OCI-LY3 (cell line): ENCODE measurements at regions not wholly inside any gene's neighbourhood (a gene's known extent, or its start where the extent isn't known, plus 50 kb on each side); places are given as distances from the start of the nearest gene placed in this dataset.

Experiments used
- H2AFZ ChIP-seq: fragments of 200-600, 300-600 bp; shearing (Covaris generic); 2 replicates; pipeline ENCODE4 v1.6.0; 2014; ENCODE audit warnings: antibody characterized with exemption, low read depth, low read length
- H3K27ac ChIP-seq: fragments of 200-600, 300-600 bp; sonication (generic); 2 replicates; pipeline ENCODE4 v1.5.1; 2014; ENCODE audit warnings: mild to moderate bottlenecking, low read length, moderate library complexity, mixed read lengths
- H3K27me3 ChIP-seq: fragments of 200-600, 300-600 bp; sonication (generic); 2 replicates; pipeline ENCODE4 v1.6.1; 2014; ENCODE audit warnings: low read depth, low read length, mixed read lengths
- H3K36me3 ChIP-seq: fragments of 200-600, 300-600 bp; sonication (generic); replicated peaks from 2 replicates; pipeline ENCODE3; 2014; ENCODE audit warnings: low read depth, low read length, mixed read lengths
- H3K4me1 ChIP-seq: fragments of 300-600, 200-600 bp; sonication (generic); 2 replicates; pipeline ENCODE4 v1.6.1; 2014; ENCODE audit warnings: low read length, mixed read lengths
- H3K4me2 ChIP-seq: fragments of 200-600, 300-600 bp; sonication (generic); 2 replicates; pipeline ENCODE4 v1.6.1; 2014; ENCODE audit warnings: low read length, mixed read lengths
- H3K4me3 ChIP-seq: fragments of 300-600, 200-600 bp; sonication (generic); 2 replicates; pipeline ENCODE4 v1.5.1; 2014; ENCODE audit warnings: antibody characterized with exemption, mild to moderate bottlenecking, low read length, moderate library complexity
- H3K79me2 ChIP-seq: fragments of 300-600, 200-600 bp; shearing (Covaris generic); 2 replicates; pipeline ENCODE4 v1.6.1; 2014; ENCODE audit warnings: mild to moderate bottlenecking, low read length, mixed read lengths
- H3K9ac ChIP-seq: fragments of 300-600, 200-600 bp; shearing (Covaris generic); 2 replicates; pipeline ENCODE4 v1.6.0; 2014; ENCODE audit warnings: mild to moderate bottlenecking, low read length, moderate library complexity
- H3K9me3 ChIP-seq: fragments of 200-600, 300-600 bp; shearing (Covaris generic); 2 replicates; pipeline ENCODE4 v1.6.1; 2014; ENCODE audit warnings: low read length, mixed read lengths; ENCODE audit not compliant: insufficient read depth
- H4K20me1 ChIP-seq: fragments of 200-600, 300-600 bp; sonication (generic); 2 replicates; pipeline ENCODE4 v1.6.1; 2016; ENCODE audit warnings: low read length, mixed read lengths; ENCODE audit not compliant: insufficient read depth
- CTCF ChIP-seq: fragments of 200-600, 300-600 bp; sonication (generic); IDR thresholded peaks from 2 replicates; pipeline ENCODE4 v1.5.1; 2014; ENCODE audit warnings: antibody characterized with exemption, low read length, low read depth
- EZH2phosphoT487 ChIP-seq: fragments of 200-600 bp; shearing (Covaris generic); IDR thresholded peaks from 2 replicates; pipeline ENCODE4 v1.6.1; 2018; ENCODE audit warnings: antibody characterized with exemption, mixed run types, low read depth

- Histone ChIP-seq H3K9ac (no peak overlapping the region), H3K9me3 (no peaks in the 10 kb centered on the region), H2AFZ (no peak overlapping the region), H3K4me3 (no peak overlapping the region), H4K20me1 (no peaks in the 10 kb centered on the region), H3K79me2 (no peaks in the 10 kb centered on the region), H3K27ac (no peak overlapping the region), H3K27me3 (0 out of 2 replicates have a peak, but pooled peaks cover under 1% of the 10 kb centered on the region), H3K4me2 (no peak overlapping the region), H3K4me1 (no peaks in the 10 kb centered on the region), H3K36me3 (no peaks in the 10 kb centered on the region)
- no peak for TF ChIP-seq EZH2phosphoT487
- TF ChIP-seq CTCF: no peak
Measured at GRCh38 chr2:217332866-217333265, 473.0 kb upstream of the TNP1 start.

DNA sequence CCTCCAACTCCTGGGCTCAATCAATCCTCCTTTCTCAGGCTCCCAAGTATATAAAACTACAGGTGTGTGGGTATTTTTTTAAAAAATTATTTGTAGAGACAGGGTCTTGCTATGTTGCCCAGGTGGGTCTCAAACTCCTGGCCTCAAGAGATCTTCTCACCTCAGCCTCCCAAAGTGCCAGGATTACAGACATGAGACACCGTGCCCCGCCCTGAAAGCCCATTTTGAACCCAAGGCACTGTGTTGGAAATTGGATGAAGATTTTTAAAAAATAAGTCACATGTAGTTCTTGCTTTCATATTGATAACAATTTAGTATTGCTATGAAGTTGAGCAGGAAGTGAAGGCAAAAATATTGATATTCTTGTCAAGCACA lies 472.5 kb upstream of the TNP1 start:
- Histone ChIP-seq H3K4me2 (no peak overlapping the region), H4K20me1 (no peaks in the 10 kb centered on the region), H3K36me3 (no peaks in the 10 kb centered on the region), H3K27ac (no peak overlapping the region), H2AFZ (no peak overlapping the region), H3K9me3 (no peaks in the 10 kb centered on the region), H3K27me3 (0 out of 2 replicates have a peak, but pooled peaks cover 5% of the 10 kb centered on the region), H3K9ac (no peak overlapping the region), H3K79me2 (no peaks in the 10 kb centered on the region), H3K4me1 (no peaks in the 10 kb centered on the region), H3K4me3 (no peak overlapping the region)
- TF ChIP-seq CTCF (no peak), EZH2phosphoT487 (no peak)

DNA sequence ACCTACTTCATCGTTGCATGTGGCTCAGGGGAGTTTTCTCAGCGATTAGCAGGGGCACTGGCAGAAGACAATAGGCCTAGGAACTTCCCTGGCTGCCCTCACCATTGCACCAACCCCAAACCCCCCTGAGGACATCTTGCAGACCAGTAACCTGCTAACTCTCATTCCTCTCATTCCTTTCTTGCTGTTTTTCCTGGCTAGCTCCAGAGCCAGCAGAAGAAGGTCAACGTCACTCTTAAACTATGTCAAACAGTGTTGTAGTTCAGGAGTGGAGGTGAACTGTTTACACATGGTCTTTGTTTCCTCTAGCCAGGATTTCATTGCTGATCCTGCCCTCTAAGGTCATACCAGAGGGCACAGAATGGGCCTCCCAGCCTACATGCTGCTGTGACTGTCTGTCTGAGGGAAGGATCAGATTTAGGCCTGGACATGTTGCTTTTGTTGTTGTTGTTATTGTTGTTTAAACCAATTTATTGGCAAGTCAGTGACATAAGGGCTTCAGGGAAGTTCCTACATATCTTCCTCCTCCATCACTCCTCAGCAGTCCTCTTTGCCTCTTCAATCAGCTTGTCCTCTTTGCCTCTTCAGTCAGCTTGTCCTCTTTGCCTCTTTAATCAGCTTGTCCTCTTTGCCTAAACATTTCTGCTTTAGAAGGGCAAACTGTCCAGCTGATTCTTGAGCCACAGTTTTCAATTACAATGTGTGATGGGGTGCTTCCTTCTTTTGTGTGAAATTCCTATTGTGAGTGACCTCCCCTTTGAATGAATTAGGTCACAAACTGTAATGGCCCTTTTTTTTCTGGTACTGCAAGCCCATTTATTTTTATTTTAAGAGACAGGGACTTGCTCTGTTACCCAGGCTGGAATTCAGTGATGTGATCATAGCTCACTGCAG lies 471.9 kb upstream of the TNP1 start:
- no peak overlapping the region for H3K4me2 ChIP-seq
- no peak overlapping the region for H3K27ac ChIP-seq
- no peaks in the 10 kb centered on the region for H4K20me1 ChIP-seq
- H3K4me3 ChIP-seq: no peak overlapping the region
- H3K4me1 ChIP-seq: no peaks in the 10 kb centered on the region
- 0 out of 2 replicates have a peak, but pooled peaks cover 6% of the 10 kb centered on the region for H3K27me3 ChIP-seq
- no peaks in the 10 kb centered on the region for H3K36me3 ChIP-seq
- no peak overlapping the region for H3K9ac ChIP-seq
- H3K9me3 ChIP-seq: no peaks in the 10 kb centered on the region
- TF ChIP-seq EZH2phosphoT487 (no peak), CTCF (no peak)
- H3K79me2 ChIP-seq: no peaks in the 10 kb centered on the region
- no peak overlapping the region for H2AFZ ChIP-seq

- Histone ChIP-seq H3K27me3 (0 out of 2 replicates have a peak, but pooled peaks cover 12% of the 10 kb centered on the region), H3K4me2 (no peak overlapping the region), H3K27ac (no peak overlapping the region), H3K4me1 (no peaks in the 10 kb centered on the region), H3K9me3 (no peaks in the 10 kb centered on the region), H4K20me1 (no peaks in the 10 kb centered on the region), H3K36me3 (no peaks in the 10 kb centered on the region), H3K4me3 (no peak overlapping the region), H3K79me2 (no peaks in the 10 kb centered on the region), H3K9ac (no peak overlapping the region), H2AFZ (no peak overlapping the region)
- TF ChIP-seq CTCF (no peak), EZH2phosphoT487 (no peak)
Measured at GRCh38 chr2:217330647-217331046, 470.8 kb upstream of the TNP1 start.
